GM12891 (cell line): ENCODE measurements at regions not wholly inside any gene's neighbourhood (a gene's known extent, or its start where the extent isn't known, plus 50 kb on each side); places are given as distances from the start of the nearest gene placed in this dataset.

ENCODE experiments used
- POLR2A ChIP-seq: IDR thresholded peaks from 2 replicates; pipeline ENCODE4 v1.6.1; 2011; ENCODE audit warnings: low read depth, low read length, control low read depth
- POLR2AphosphoS5 ChIP-seq: IDR thresholded peaks from 2 replicates; pipeline ENCODE4 v1.6.1; 2011; ENCODE audit warnings: low read depth, low read length, control low read depth
- TAF1 ChIP-seq: IDR thresholded peaks from 2 replicates; pipeline ENCODE4 v1.6.1; 2011; ENCODE audit warnings: low read depth, low read length, control low read depth

DNA sequence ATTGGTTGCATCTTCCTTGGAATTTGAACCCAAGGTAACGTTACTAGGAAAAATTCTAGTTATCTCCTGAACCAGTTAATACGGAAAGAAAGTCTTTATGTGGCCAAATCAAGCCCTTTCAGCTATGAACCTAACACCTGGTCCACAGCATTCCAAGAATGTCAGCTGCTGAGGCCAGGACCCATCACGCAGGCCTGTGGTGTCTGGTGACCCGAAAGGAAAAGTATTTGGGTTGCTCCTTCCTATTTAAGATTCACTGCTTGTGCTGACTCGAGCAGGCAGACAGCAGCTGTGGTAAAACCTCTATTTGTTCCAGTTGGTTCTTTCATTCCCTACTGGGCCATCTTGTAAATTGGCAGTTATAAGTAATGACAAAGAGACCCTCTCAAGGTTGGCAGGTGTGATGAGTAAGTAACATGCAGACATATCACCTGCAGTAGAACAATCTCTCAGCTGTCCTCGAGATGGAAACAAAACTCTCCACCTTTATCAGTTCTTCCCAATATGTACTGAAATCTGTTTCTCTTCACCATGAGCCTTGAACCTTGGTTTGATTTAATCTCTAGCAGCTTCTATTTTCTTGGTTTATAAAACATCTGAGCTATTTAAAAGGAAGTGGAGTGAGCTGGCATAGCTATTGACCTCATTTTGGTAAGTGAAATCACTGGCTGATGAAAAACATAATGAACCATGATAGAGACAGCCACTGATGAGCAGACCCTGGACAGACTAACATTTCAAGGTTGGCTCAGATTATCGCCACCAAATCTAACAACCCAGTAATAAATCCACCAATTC, 182.1 kb upstream of the SMIM31 start:
- TF ChIP-seq POLR2AphosphoS5 (no peak), TAF1 (no peak), POLR2A (no peak)
